ENCODE measurements at regions not wholly inside any gene's neighbourhood (a gene's known extent, or its start where the extent isn't known, plus 50 kb on each side); places are given as distances from the start of the nearest gene placed in this dataset.

DNA sequence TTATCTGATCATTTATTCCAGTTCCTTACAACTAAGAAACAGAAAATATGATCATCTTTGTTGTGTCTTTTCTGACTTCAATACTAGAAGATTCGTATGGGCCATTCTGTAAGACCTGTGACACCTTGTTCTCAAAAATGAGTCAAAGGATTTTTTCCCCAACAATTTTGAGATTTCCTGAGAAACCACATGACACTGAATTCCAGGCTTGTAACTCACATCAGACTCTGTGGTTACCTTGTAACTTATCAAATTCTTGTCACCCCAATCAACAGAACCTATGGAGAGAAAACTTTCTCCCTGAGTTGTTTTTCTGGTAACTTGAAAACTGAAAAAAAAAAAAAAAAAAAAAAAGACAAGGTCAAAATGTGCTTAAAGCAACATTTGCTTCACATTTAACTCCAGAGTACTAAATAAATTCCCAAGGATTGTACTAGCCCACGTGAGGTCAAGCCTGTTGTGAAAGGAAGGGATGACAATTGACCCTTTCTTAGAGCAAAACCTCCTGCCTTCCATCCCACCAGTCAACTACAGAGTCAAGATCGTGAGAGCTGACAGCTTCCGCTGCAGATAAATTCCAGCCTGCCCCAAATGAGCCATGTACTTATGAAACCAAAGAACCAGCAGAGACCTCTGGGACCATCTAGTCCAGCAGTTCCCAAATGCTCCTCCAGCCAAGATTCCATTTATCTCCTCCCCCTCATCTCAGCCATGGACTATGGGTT, 140.3 kb downstream of the TBX18 start:
- TF ChIP-seq, protein P1, sequence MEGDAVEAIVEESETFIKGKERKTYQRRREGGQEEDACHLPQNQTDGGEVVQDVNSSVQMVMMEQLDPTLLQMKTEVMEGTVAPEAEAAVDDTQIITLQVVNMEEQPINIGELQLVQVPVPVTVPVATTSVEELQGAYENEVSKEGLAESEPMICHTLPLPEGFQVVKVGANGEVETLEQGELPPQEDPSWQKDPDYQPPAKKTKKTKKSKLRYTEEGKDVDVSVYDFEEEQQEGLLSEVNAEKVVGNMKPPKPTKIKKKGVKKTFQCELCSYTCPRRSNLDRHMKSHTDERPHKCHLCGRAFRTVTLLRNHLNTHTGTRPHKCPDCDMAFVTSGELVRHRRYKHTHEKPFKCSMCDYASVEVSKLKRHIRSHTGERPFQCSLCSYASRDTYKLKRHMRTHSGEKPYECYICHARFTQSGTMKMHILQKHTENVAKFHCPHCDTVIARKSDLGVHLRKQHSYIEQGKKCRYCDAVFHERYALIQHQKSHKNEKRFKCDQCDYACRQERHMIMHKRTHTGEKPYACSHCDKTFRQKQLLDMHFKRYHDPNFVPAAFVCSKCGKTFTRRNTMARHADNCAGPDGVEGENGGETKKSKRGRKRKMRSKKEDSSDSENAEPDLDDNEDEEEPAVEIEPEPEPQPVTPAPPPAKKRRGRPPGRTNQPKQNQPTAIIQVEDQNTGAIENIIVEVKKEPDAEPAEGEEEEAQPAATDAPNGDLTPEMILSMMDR (IDR thresholded peaks at IDR 0.05; ENCODE audit: low read length) = no peak
- TF ChIP-seq EZH2 (IDR thresholded peaks at IDR 0.05; ENCODE audit: borderline replicate concordance, low read length) = no peak
